Ureter (tissue), 1 donor: ENCODE measurements at regions not wholly inside any gene's neighbourhood (a gene's known extent, or its start where the extent isn't known, plus 50 kb on each side); places are given as distances from the start of the nearest gene placed in this dataset.

Experiments used
- DNase-seq: peaks from one replicate; pipeline ENCODE4 v3.0.0-alpha.2; 2020; ENCODE audit warnings: low spot score
- donor health status: DM: yes; HTN: yes; CAD: no.

- DNase-seq: no peak
These were observed 127.2 kb upstream of the AGA start for GRCh38 chr4:177569434-177569833.

DNA sequence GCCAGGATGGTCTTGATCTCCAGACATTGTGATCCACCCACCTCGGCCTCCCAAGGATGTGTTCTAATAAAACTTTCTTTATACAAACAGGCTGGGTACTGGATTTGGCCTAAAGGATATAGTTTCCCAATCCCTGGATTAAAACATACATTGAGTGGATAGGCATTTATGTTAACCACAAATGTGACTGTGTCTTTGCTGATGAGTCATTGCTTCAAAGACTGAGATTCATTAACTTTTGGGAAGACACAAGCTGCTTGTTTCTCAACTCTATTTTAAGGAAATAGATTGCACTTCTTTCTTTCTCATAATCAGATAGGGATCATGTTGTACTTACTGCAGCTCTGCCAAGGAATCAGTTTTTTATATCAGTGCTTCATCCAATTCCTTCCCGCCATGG lies 131.3 kb upstream of the AGA start:
- no peak for DNase-seq

DNA sequence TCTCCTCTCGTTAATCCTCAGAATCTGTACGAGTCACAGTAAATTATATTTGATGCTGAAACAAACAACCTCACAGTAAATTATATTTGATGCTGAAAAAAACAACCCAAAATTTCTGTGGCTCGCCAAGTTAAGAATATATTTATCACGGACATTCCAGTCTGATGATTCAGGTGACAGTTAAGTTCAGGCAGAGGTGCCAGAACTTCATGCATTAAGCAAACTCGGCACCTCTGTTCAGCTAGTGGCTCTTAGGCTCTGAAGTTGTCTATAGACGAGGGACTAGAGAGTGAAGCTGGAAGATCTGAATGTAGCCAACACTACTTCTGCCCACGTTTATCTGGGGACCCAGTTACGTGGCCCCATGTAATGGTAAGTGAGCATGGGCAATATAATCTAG lies 132.2 kb upstream of the AGA start:
- no peak for DNase-seq

DNA sequence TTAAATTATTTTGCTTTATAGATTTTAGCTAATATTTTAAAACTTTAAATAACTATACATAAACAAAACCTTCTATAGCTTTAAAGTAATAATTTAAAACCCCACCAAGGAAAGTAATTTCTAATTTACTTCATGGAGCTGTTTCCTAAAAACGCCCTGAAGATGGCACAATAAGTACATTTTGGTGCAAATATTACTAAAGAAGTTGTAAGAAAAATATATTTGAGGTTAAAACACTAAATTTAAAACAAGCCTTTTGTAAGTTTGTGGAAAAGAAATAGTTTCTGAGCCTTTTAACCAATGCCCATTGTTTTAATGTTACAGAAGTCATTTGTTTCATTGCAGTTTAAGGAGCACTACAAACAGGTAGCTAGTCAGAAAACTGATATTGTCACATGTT lies 137.4 kb upstream of the AGA start:
- no peak for DNase-seq

- no peak for DNase-seq
These were observed 140.8 kb upstream of the AGA start for GRCh38 chr4:177582992-177583391.

GRCh38 chr4:177587989-177588388 lies 145.8 kb upstream of the AGA start:
- no peak for DNase-seq

GRCh38 chr4:177595386-177595785 lies 153.1 kb upstream of the AGA start:
- no peak for DNase-seq

DNA sequence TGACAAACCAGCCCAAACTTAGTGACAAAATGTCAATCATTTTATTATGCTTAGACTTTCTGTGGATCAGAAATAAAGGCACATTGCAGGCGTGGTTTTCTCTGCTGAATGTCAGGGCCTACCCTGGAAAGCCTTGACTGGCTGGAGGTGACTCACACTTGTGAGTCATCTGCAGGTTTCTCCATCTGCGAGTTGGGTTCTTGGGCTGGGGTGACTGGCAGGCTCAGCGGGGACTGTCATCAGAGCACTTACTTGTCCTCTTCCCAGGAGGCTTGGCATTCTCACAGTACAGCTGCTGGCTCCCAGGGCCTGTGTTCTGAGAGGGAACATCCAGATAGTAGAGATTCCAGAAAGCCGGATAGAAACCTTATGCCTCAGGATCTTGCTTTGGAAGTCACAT lies 153.8 kb upstream of the AGA start:
- peak; percentile 45 for DNase-seq

DNA sequence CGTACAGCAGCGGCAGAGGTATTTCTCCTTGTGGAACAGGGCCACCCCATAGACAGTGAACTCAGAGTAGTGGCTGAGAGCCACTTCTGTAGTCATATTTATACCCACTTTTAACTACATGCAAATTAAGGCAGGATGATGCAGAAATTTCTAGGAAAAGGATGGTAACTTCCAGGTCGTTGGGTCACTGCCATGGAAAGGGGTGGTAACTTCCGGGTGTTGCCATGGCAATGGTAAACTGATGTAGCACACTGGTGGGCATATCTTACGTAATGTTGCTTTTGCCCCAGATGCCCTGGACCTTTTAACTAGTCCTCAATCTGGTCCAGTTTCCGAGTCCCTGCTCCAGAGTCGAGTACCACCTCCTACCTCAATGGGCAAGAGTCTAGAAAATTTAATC lies 154.8 kb upstream of the AGA start:
- DNase-seq: no peak

GRCh38 chr4:177605252-177605651 lies 163.0 kb upstream of the AGA start:
- DNase-seq: no peak

GRCh38 chr4:177607111-177607573 lies 164.9 kb upstream of the AGA start:
- DNase-seq: no peak

DNA sequence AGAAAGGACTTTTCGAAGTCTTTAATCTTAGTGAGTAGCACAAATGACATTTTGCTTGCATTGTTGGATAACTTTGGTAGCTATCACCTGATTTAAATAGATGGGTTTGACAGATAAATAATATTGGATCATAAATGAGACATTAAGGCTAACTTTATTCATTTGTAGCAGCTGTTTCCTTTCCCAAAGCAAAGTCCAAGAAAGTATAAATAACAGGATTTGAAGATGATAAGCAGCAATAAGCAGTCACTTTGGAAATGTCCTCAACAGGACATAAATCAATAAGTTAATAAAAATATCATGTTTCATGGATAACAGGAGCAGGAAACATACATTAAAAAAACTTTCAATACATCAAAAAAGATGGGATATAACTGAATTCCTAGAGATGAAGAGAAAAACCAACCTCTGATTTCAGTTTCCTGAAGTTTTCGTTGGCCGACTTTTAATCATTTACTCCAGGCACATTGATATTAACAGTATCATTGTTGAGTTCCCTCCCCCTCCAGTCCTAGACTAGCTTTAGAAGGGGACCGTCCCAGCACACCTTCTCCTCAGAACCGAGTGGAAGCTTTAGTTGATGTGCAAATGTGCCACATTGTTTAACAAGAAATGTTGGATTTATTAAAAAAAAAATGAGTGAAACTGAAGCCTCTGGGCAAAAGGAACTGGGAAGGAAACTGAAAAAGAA lies 169.9 kb upstream of the AGA start:
- DNase-seq: no peak

GRCh38 chr4:177612684-177613083 lies 170.4 kb upstream of the AGA start:
- no peak for DNase-seq

DNA sequence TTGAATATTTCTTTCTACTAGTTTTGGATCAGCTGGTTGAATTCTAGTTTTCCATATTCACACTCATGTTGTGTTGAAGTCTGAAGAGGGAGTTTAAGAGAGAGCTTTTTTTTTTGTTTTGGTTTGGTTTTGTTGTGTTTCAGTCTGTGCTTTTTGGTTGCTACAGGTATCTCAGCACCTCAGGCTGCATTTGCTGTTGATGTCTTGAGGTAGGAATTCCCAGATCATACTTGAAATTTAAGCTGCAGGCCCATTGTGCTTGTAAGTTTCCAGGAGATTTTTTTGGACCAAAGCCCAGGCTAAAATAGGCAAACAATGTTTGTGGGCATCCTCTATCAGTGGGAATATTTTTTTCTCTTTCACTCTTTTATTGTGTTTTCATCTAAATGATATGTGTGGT lies 190.2 kb upstream of the AGA start:
- no peak for DNase-seq

DNA sequence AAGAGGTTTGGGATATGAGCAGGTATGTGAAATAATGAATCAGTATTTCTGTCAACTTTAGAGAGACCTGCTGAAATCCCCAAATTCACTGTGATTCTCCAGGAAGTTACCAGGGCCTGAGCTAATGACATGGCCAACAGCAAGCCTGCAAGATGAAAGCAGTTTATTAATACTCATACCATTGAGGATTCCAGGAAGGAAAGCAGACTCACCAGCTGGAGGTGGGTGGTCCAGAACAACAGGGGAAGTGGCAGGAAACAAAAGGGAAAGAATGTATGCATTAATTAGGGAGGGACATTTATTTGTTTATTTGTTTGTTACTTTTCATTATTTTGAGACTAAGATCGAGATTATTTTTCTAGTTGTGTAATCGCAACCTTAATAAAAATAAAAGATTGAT lies 196.6 kb upstream of the AGA start:
- DNase-seq: no peak

- no peak for DNase-seq
These were observed 198.6 kb upstream of the AGA start for GRCh38 chr4:177640864-177641263.

DNA sequence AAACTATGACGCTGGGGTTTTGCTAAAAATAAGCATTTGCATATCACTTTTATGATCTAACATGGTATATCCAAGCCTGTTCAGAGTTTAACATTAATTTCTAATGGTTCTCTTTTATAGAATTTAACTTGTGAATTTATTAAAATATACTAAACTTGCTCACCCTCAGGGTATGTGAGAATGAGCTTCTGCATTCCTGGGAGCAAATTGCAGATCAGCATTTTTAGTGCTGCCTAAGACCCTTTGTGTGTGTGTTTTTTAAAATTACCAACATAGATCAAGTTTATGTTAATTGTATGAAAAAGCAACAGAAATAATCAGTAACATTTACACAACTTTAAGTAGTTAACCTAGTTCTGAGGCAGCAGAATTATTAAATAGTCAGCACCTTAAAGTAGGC lies 218.0 kb upstream of the AGA start:
- no peak for DNase-seq

- no peak for DNase-seq
These were observed 225.4 kb upstream of the AGA start for GRCh38 chr4:177667687-177668086.

GRCh38 chr4:177671387-177671786 lies 229.2 kb upstream of the AGA start:
- DNase-seq: no peak

DNA sequence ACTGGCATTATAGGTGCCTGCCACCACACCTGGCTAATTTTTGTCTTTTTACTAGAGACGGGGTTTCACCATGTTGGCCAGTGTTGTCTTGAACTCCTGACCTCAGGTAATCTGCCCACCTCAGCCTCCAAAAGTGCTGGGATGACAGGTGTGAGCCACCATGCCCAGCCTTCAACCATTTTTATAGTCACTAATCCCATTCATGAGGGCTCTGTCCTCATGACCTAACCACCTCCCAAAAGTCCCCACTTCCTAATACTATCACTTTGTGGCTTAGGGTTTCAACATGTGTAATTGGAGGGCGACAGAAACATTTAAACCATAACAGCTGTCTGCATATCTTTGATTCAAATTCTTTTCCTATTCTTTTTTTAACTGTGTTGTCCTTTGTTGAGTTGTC lies 229.6 kb upstream of the AGA start:
- no peak for DNase-seq

GRCh38 chr4:177673985-177674489 lies 231.8 kb upstream of the AGA start:
- DNase-seq: no peak

- DNase-seq: no peak
These were observed 238.1 kb upstream of the AGA start for GRCh38 chr4:177680308-177680707.

DNA sequence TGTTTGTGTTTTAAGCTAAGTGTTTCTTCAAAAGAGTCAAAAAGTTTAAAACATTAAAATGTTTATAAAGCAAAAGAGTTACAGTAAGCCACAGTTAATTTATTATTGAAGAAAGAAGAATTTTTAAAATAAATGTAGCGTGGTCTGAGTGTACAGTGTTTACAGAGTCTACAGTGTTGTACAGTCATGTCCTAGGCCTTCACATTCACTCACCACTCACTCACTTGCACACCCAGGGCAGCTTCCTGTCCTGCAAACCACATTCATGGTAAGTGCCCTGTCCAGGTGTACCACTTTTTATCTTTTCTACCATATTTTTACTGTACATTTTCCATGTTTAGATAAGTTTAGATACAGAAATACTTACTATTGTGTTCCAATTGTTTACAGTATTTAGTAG lies 239.7 kb upstream of the AGA start:
- no peak for DNase-seq

DNA sequence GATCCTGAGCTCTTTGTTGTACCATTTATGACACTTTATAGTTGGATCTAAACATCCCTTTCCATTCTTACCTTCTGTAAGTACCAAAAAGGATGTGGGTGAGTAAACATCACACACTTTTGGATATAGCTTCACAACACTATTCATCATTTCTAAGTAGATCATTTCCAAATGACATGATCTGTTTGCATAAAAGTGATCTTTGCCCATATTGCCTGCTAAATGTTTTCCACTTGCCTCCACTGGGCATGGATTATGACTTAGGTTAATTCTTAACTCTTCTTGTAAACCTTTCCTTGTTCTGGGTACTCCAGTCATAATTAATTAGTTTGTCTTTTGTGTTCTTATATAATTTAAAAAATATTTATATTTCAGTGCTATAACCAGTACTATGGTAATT lies 244.9 kb upstream of the AGA start:
- DNase-seq: no peak
